Activated CD4-positive, alpha-beta T cell treated with anti-CD3 and anti-CD28 coated beads, Interleukin-2, amount 50 U/mL, for 4 hours (primary cell): ENCODE measurements at regions not wholly inside any gene's neighbourhood (a gene's known extent, or its start where the extent isn't known, plus 50 kb on each side); places are given as distances from the start of the nearest gene placed in this dataset.
"Not testable (repeated sequence)": the region's sequence is repeated elsewhere in the genome, so short reads cannot be mapped to it uniquely, and the experiment has no call there.

Experiments used
- DNase-seq, 2 experiments: peaks; one replicate each; pipeline ENCODE4 v3.0.0-alpha.2; 2020

- DNase-seq, result not testable (repeated sequence)
These were observed 317.7 kb upstream of the THBS1 start for GRCh38 chr15:39262995-39263772.

GRCh38 chr15:39265261-39265660, 315.6 kb upstream of the THBS1 start:
- no peak for DNase-seq

GRCh38 chr15:39266890-39267289, 314.0 kb upstream of the THBS1 start:
- DNase-seq, result no peak

- DNase-seq, result no peak
These were observed 313.2 kb upstream of the THBS1 start for GRCh38 chr15:39267685-39268084.

- DNase-seq, result no peak
These were observed 311.5 kb upstream of the THBS1 start for GRCh38 chr15:39269352-39269751.

- no peak for DNase-seq
These were observed 311.1 kb upstream of the THBS1 start for GRCh38 chr15:39269821-39270220.

GRCh38 chr15:39270221-39270855, 310.5 kb upstream of the THBS1 start:
- no peak for DNase-seq

GRCh38 chr15:39270934-39271333, 309.9 kb upstream of the THBS1 start:
- no peak for DNase-seq

- no peak for DNase-seq
These were observed 308.0 kb upstream of the THBS1 start for GRCh38 chr15:39272901-39273300.

GRCh38 chr15:39273717-39274411, 307.0 kb upstream of the THBS1 start:
- no peak for DNase-seq

GRCh38 chr15:39275066-39275465, 305.8 kb upstream of the THBS1 start:
- DNase-seq, result no peak

- no peak for DNase-seq
These were observed 301.6 kb upstream of the THBS1 start for GRCh38 chr15:39279311-39279710.

GRCh38 chr15:39281094-39281493, 299.8 kb upstream of the THBS1 start:
- DNase-seq, result no peak

- no peak for DNase-seq
These were observed 298.1 kb upstream of the THBS1 start for GRCh38 chr15:39282663-39283208.

GRCh38 chr15:39283531-39283930, 297.3 kb upstream of the THBS1 start:
- DNase-seq, result no peak

GRCh38 chr15:39285071-39285470, 295.8 kb upstream of the THBS1 start:
- no peak for DNase-seq

- no peak for DNase-seq
These were observed 295.2 kb upstream of the THBS1 start for GRCh38 chr15:39285663-39286062.

- DNase-seq, result no peak
These were observed 294.2 kb upstream of the THBS1 start for GRCh38 chr15:39286706-39287105.

- no peak for DNase-seq
These were observed 293.3 kb upstream of the THBS1 start for GRCh38 chr15:39287322-39288195.

- DNase-seq, result no peak
These were observed 290.0 kb upstream of the THBS1 start for GRCh38 chr15:39290711-39291435.

GRCh38 chr15:39291690-39292089, 289.2 kb upstream of the THBS1 start:
- no peak for DNase-seq

GRCh38 chr15:39296955-39297354, 283.9 kb upstream of the THBS1 start:
- no peak for DNase-seq
